Activated naive CD8-positive, alpha-beta T cell treated with anti-CD3 and anti-CD28 coated beads, Interleukin-2, amount 50 U/mL, for 24 hours (primary cell): ENCODE measurements at regions not wholly inside any gene's neighbourhood (a gene's known extent, or its start where the extent isn't known, plus 50 kb on each side); places are given as distances from the start of the nearest gene placed in this dataset.

Experiments
- ATAC-seq: fragments of 150-1000 bp; cut with Tn5 transposase; one replicate; pipeline ENCODE4 v1.10.0; 2021
- DNase-seq: peaks from one replicate; pipeline ENCODE4 v3.0.0; 2021
- H3K27ac Mint-ChIP-seq: one replicate; pipeline ENCODE4 v1.8.0; 2021; ENCODE audit warnings: mild to moderate bottlenecking, mixed read lengths
- H3K27me3 Mint-ChIP-seq: one replicate; pipeline ENCODE4 v1.8.0; 2021; ENCODE audit warnings: mixed read lengths
- H3K36me3 Mint-ChIP-seq: one replicate; pipeline ENCODE4 v1.8.0; 2021; ENCODE audit warnings: low read depth, mixed read lengths
- H3K4me1 Mint-ChIP-seq: one replicate; pipeline ENCODE4 v1.8.0; 2021; ENCODE audit warnings: mixed read lengths
- H3K4me3 Mint-ChIP-seq: one replicate; pipeline ENCODE4 v1.8.0; 2021; ENCODE audit warnings: mild to moderate bottlenecking, moderate library complexity, mixed read lengths
- H3K9me3 Mint-ChIP-seq: one replicate; pipeline ENCODE4 v1.8.0; 2021; ENCODE audit warnings: mixed read lengths

DNA sequence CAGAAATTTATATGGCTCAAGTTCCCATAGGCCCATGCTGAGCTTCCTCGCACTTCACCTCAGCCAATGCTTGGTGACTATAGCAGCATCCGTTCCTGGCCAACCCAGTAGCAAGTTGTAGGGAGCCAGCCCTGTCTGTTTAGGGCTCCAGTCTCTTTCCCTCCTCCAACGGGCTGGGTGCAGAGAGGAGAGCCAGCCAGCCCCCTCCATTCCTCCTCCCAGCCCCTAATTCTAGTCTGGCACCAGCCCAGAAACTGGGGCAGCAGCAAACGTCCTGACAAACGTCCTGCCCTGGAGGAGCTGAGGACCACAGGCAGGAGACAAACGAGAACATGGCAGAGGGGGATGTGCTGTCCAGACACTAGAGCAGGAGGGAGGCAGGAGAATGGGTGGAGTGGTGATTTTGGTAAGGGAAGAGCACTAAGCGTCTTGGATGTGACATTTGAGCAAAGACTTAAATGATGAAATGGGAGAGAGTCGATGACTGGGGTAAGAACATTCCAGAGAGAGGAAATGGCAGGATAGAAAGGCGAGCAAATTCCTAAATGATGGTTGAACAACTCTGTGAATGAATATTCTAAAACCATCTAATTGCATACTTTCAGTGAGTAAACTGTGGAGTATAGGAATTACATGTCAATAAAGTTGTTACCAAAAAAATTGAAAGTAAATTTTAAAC lies 222.5 kb upstream of the DAPK1 start:
- Mint-ChIP-seq H3K4me3 (no peak overlapping the region), H3K27ac (no peak overlapping the region), H3K4me1 (peaks cover 25% of the 10 kb centered on the region), H3K9me3 (no peaks in the 10 kb centered on the region), H3K27me3 (peaks cover 5% of the 10 kb centered on the region), H3K36me3 (no peaks in the 10 kb centered on the region)
- no peak for DNase-seq
- no peak for ATAC-seq

DNA sequence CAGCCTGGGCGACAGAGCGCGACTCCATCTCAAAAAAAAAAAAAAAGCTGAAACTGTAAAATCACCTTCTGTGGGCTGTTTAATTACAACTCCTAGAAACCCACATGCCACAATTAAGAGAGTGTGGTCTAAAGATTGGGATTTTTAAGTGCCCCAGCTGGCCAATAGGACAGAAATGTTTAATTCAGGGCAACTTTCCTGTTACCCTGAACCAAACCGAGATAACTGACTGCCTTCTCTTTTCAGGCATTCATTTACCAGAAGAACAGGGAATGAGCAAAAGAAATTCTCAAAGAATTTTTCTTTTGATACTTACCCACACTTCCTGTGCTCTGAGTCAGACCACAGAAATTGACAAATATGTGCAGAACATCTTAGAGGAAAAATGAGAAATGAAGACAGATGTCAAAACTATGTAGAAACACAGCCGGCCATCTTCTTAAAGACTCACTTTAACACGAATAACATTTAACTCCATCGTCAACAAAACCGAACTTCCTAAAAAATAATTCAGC lies 221.3 kb upstream of the DAPK1 start:
- no peaks in the 10 kb centered on the region for H3K36me3 Mint-ChIP-seq
- peaks cover 5% of the 10 kb centered on the region for H3K27me3 Mint-ChIP-seq
- peaks cover 23% of the 10 kb centered on the region for H3K4me1 Mint-ChIP-seq
- DNase-seq = no peak
- H3K4me3 Mint-ChIP-seq = no peak overlapping the region
- no peak for ATAC-seq
- no peak overlapping the region for H3K27ac Mint-ChIP-seq
- H3K9me3 Mint-ChIP-seq = no peaks in the 10 kb centered on the region

DNA sequence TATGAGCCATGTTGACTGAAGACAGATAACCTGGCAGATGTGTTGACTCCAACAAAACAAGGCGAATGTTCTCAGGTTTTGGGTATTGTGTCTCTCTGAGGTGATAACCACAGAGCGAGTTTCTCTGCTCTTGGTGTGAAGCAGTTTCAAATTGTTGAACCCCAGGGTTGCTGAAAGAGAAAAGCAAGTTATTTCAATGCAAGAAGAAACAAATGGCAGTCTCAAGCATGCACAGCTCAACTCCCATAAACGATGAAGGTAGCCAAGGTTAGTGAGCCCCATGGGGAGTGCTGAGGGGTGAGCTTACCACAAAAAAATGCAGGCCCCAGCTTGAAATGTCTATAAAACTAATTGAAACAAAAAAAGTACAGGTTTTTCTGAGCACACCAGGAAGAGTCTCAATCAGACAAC lies 220.8 kb upstream of the DAPK1 start:
- no peaks in the 10 kb centered on the region for H3K36me3 Mint-ChIP-seq
- peaks cover 21% of the 10 kb centered on the region for H3K4me1 Mint-ChIP-seq
- peaks cover 5% of the 10 kb centered on the region for H3K27me3 Mint-ChIP-seq
- H3K4me3 Mint-ChIP-seq = no peak overlapping the region
- DNase-seq (no peak), ATAC-seq (no peak)
- H3K9me3 Mint-ChIP-seq = no peaks in the 10 kb centered on the region
- H3K27ac Mint-ChIP-seq = no peak overlapping the region

DNA sequence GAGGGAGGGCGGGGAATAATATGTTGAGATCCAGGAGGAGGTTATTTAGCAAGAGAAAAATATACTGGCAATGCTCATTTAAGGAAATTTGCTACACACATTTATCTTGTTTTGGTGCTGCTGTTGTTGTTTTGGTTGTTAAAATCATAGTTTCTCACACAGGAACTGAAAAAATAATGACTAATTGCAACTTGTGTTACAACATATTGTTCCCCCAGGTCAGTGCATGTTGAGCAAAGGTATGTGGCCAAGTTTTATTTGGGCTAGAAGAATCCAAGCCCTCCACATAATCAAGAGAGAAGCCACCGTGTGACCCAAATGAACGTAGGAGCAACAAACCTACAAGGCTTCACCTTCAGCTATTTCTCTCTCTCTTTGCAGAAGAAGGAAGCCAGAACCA lies 220.3 kb upstream of the DAPK1 start:
- H3K9me3 Mint-ChIP-seq = no peaks in the 10 kb centered on the region
- no peak overlapping the region for H3K4me3 Mint-ChIP-seq
- H3K4me1 Mint-ChIP-seq = peaks cover 18% of the 10 kb centered on the region

DNA sequence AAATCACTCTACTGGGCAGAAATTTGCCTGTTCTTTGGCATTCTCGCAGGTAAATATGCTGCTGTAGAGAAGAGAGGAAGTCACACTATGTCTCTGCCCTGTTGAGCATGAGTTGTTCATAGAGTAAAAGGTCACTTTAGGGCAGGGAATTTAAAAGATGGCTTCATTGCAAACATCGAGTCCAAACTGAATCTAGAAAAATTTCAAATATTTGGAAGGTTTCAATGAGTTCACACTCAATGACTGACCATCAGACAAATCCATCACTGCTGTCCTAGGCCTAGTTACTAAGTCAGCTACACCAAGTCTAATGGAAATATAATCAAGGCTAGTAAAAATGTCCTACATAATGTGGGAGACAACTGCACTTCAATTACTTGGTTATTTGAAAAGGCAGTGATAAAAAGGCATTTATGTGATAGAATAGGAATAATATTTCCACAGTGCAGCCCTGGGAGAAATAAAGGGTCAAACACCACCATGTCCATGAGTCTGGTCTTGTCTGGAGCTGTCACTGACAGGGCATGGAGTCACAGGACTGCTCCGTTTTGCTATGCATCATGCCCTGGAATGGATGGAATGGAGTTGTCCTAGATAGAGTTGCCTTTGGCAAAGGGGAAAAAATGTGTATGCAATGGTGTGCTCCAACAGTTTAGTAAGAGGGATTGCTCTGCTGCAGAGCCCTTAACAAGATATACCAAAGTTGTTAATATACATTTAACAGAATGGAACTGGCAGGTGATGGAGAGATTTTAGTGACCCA lies 218.5 kb upstream of the DAPK1 start:
- ATAC-seq (no peak), DNase-seq (no peak)
- no peaks in the 10 kb centered on the region for H3K36me3 Mint-ChIP-seq

More for the DNA sequence above, 220.3 kb upstream of the DAPK1 start:
- H3K27ac Mint-ChIP-seq = no peak overlapping the region
- no peak for ATAC-seq
- no peak for DNase-seq
- peaks cover 5% of the 10 kb centered on the region for H3K27me3 Mint-ChIP-seq
- no peaks in the 10 kb centered on the region for H3K36me3 Mint-ChIP-seq

DNA sequence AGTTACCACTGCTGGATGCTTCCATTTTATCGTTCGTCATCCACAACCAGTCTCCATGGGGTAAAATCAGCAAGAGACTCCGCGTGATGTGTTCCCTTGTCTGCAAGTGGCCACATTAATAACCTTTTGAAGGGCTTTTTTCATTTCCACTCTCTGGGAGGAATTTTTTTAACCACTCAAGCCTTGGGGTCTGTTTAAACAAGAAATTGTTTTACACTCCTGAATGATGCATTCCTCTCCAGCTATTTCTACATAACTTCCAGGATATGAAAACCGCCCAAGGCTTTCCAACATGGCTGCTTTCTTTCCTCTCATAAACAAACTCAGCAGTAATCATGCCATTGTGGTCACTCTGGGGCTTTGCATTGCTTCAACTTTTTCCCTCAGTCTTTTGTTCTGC lies 217.2 kb upstream of the DAPK1 start:
- no peak overlapping the region for H3K27ac Mint-ChIP-seq
- no peak overlapping the region for H3K4me3 Mint-ChIP-seq
- peaks cover 8% of the 10 kb centered on the region for H3K27me3 Mint-ChIP-seq
- no peak for ATAC-seq
- peaks cover 15% of the 10 kb centered on the region for H3K4me1 Mint-ChIP-seq
- no peaks in the 10 kb centered on the region for H3K9me3 Mint-ChIP-seq
- H3K36me3 Mint-ChIP-seq = no peaks in the 10 kb centered on the region
- DNase-seq = no peak

More for the DNA sequence above, 218.5 kb upstream of the DAPK1 start:
- Mint-ChIP-seq H3K27ac (no peak overlapping the region), H3K4me3 (no peak overlapping the region), H3K4me1 (peaks cover 18% of the 10 kb centered on the region), H3K27me3 (peaks cover 6% of the 10 kb centered on the region), H3K9me3 (no peaks in the 10 kb centered on the region)

DNA sequence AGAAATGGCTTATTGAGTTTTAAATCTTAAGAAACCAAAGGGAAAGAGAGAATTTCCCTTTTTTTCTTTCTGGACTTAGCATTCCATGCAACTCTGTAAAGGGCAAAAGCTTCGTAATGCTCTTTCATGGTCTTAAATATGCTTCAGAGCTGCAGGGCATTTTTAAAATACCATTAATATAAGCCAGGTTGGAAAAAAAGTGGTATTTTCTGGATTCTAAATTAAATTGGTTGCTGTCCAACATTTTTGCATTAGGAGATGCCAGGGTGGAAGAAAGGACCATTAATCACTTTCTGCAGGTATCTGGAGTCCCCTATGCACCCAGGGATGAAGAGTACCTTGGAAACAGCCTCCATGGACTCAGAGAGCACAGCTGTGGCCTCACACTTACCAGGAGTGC lies 215.1 kb upstream of the DAPK1 start:
- H3K27me3 Mint-ChIP-seq = peaks cover 8% of the 10 kb centered on the region
- DNase-seq (no peak), ATAC-seq (no peak)
- peaks cover 2% of the 10 kb centered on the region for H3K4me1 Mint-ChIP-seq
- H3K9me3 Mint-ChIP-seq = no peaks in the 10 kb centered on the region
- H3K4me3 Mint-ChIP-seq = no peak overlapping the region
- no peak overlapping the region for H3K27ac Mint-ChIP-seq
- H3K36me3 Mint-ChIP-seq = no peaks in the 10 kb centered on the region

DNA sequence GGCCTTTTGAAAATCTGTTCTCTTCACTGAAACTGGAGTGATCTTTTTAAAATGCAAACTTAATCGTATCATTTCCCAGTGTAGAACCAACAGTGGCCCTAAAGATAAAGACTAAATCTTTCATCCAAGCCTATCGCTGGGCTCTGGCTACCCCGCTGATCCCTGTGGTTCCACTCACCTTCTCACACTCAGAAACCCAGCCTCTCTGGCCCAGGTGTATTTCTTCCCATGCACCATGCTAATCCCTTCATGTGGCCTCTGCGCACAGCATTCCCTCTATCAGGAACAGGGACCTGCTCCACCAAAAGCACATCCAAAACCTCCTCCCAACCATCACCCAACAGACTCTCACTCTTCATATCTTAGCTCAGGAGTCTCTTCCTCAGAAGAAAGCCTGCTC lies 214.1 kb upstream of the DAPK1 start:
- no peak overlapping the region for H3K27ac Mint-ChIP-seq
- H3K36me3 Mint-ChIP-seq = no peaks in the 10 kb centered on the region
- ATAC-seq (no peak), DNase-seq (no peak)
- H3K4me3 Mint-ChIP-seq = no peak overlapping the region
- H3K27me3 Mint-ChIP-seq = peaks cover 3% of the 10 kb centered on the region
- no peaks in the 10 kb centered on the region for H3K9me3 Mint-ChIP-seq
- H3K4me1 Mint-ChIP-seq = no peaks in the 10 kb centered on the region

DNA sequence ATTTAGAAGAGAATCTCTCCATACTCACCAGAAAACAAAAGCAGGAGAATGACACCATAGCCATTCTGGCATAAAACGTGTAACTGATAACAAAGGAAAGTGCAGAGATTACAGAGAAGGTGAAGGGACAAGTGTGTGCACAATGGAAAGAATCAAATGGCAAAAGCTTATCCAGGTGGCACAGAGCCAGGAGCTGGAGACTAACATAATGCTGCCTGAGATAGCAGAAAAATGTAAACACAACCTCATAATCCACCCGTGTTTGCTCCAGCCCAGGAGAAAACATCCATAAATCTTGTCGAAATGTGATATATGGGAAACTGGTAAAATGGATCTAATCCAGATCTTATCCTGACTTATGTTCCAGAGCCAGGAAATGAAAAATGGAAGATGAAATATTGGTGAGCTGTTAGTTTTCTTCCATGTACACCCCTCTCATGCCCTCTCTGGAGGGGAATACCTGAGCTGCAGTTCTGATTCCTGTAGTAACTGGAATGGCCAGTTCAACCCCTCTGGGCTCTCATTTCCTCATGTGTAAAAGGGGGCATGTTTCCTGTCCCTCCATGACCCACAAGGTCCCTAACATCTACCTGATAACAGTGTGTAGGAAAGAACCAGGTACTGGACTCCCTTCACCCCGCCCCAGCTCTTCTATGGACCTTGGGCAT lies 212.3 kb upstream of the DAPK1 start:
- no peak for DNase-seq
- H3K27ac Mint-ChIP-seq = no peak overlapping the region
- no peaks in the 10 kb centered on the region for H3K9me3 Mint-ChIP-seq
- H3K4me3 Mint-ChIP-seq = no peak overlapping the region
- H3K36me3 Mint-ChIP-seq = no peaks in the 10 kb centered on the region
- no peaks in the 10 kb centered on the region for H3K4me1 Mint-ChIP-seq
- ATAC-seq = no peak
- H3K27me3 Mint-ChIP-seq = peaks cover 2% of the 10 kb centered on the region

DNA sequence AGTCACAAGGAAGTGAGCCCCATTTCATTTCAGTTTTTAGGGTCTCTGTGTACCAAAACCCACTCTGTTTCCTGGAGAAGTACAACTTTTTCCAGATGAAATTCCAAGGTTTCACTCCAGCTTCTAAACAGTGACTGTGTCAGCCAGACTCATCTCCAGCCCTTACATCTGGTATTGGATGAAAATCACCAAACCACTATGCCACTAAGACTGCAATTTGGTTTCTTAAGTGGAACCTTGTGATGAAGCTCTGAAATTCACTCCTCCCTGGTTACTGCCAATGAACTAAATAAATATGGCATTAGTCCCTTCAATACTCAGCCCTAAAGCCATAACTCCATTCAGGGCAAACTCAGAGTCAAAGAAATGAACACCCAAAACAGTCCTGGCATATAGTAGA lies 211.2 kb upstream of the DAPK1 start:
- no peaks in the 10 kb centered on the region for H3K4me1 Mint-ChIP-seq
- peaks cover 3% of the 10 kb centered on the region for H3K9me3 Mint-ChIP-seq
- H3K4me3 Mint-ChIP-seq = no peak overlapping the region
- DNase-seq (no peak), ATAC-seq (no peak)
- H3K27me3 Mint-ChIP-seq = peaks cover 3% of the 10 kb centered on the region
- no peaks in the 10 kb centered on the region for H3K36me3 Mint-ChIP-seq
- H3K27ac Mint-ChIP-seq = no peak overlapping the region

DNA sequence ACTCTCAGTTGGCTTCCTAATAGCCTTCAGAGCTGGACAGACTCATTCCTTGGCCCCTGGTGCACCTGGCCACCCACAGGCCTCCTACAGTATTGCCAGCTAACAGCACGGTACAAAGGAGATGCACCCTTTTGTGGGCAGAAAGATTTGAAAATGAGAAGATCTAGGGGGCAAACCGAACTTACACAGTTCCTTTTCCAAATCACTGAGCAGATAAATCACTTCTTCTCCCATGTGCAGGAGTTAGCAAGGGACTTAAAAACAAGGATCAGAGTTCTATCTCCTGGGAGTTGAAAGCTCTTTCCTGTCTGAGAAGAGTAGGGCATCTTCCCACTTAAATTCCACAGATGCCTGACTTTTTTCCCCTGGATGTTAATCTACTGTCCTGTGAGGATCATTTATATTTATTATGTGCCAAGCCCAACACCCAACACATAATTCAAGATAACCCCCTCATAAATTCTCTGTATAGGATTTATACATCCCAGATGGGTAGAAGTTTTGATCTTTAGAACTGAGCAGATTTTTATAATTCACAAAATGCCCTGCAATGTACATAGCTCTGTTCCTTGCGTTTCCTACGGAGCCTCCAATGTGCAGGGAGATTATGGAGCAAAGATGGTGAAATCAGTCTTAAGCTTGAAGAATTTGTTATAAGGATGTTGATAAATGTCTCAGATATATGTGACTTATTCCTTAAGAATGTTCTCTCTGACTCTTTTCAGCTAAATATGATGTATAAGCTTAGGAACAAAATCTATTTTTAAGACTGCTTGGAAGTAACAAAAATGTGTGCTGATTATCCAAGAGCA lies 207.2 kb upstream of the DAPK1 start:
- peaks cover 5% of the 10 kb centered on the region for H3K9me3 Mint-ChIP-seq
- ATAC-seq = no peak
- no peak overlapping the region for H3K4me3 Mint-ChIP-seq
- no peak overlapping the region for H3K27ac Mint-ChIP-seq
- H3K27me3 Mint-ChIP-seq = peaks cover 3% of the 10 kb centered on the region
- no peaks in the 10 kb centered on the region for H3K4me1 Mint-ChIP-seq
- H3K36me3 Mint-ChIP-seq = no peaks in the 10 kb centered on the region
- DNase-seq = no peak

DNA sequence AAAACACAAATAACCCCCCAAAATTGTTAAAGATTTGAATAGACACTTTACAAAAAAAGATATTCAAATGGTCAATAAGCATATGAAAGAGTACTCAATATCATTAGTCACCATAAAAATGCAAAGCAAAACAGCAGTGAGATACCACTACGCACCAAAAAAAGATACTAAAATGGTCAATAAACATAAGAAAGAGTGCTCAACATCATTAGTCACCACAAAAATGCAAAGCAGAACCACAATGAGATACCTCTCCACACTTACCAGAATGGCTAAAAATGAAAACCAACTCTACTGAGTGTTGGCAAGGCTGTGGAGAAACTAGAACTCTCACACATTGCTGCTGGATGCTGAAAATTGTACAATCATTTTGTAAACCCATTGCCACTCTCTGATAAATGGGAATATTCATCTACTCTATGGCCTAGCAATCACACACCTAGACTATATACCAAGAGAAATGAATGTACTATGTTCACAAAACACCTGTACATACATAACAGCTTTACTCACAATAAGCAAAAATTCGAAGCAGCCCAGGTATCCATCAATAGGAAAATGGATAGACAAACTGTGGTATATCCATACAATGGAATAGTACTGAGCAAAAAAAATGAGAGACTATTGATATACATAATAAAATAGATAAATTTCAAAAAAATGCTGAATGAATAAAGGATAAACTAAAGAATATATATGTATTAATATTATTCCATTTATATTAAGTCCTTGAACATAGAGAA lies 205.0 kb upstream of the DAPK1 start:
- Mint-ChIP-seq H3K27me3 (peaks cover 6% of the 10 kb centered on the region), H3K4me3 (no peak overlapping the region), H3K9me3 (peaks cover 5% of the 10 kb centered on the region), H3K36me3 (no peaks in the 10 kb centered on the region), H3K4me1 (no peaks in the 10 kb centered on the region), H3K27ac (no peak overlapping the region)
- ATAC-seq (no peak), DNase-seq (no peak)

DNA sequence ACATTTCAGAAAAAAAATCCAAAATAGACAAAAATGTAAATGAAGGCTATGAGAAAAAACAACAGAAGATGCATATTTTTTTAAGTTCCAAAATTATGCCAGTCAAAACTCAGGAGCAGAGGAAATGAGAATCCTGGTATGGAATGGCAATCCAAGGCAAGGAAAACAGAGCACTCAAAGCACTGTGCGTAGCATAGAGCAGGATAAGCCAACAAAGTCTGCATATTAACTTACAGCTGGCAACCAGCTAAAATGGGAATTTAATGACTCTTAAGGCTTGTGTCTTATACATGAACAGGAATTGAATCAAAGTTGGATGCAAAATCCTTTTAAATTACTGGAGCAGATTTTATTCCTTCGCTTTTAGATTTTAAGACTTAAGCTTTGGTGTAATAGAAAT lies 203.5 kb upstream of the DAPK1 start:
- no peak overlapping the region for H3K27ac Mint-ChIP-seq
- DNase-seq = no peak

DNA sequence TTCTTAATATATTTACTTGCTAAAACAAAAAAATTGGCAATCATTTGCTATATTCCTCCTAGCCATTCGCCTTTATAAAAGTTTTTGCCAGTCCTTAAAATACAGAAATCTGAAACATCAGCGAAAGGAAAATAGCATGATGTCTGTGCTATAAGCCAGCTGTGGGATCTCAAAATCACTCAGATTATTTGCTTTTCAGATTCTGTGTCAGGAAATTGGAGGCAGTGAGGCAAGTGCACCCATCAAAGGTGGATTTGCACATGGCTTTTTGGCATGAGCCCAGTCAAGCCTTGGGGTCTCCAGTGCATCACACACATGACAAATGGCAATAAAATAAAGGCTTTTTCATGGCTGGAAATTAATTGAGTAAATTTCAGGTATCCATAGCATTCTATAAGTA lies 196.8 kb upstream of the DAPK1 start:
- Mint-ChIP-seq H3K4me1 (no peaks in the 10 kb centered on the region), H3K9me3 (no peaks in the 10 kb centered on the region), H3K4me3 (no peak overlapping the region), H3K27ac (no peak overlapping the region), H3K36me3 (no peaks in the 10 kb centered on the region), H3K27me3 (peaks cover 3% of the 10 kb centered on the region)
- DNase-seq (no peak), ATAC-seq (no peak)

More for the DNA sequence above, 203.5 kb upstream of the DAPK1 start:
- Mint-ChIP-seq H3K9me3 (peaks cover 5% of the 10 kb centered on the region), H3K36me3 (no peaks in the 10 kb centered on the region), H3K4me3 (no peak overlapping the region), H3K4me1 (no peaks in the 10 kb centered on the region), H3K27me3 (peaks cover 6% of the 10 kb centered on the region)
- ATAC-seq = no peak
